ENCODE measurements at regions not wholly inside any gene's neighbourhood (a gene's known extent, or its start where the extent isn't known, plus 50 kb on each side); places are given as distances from the start of the nearest gene placed in this dataset.

DNA sequence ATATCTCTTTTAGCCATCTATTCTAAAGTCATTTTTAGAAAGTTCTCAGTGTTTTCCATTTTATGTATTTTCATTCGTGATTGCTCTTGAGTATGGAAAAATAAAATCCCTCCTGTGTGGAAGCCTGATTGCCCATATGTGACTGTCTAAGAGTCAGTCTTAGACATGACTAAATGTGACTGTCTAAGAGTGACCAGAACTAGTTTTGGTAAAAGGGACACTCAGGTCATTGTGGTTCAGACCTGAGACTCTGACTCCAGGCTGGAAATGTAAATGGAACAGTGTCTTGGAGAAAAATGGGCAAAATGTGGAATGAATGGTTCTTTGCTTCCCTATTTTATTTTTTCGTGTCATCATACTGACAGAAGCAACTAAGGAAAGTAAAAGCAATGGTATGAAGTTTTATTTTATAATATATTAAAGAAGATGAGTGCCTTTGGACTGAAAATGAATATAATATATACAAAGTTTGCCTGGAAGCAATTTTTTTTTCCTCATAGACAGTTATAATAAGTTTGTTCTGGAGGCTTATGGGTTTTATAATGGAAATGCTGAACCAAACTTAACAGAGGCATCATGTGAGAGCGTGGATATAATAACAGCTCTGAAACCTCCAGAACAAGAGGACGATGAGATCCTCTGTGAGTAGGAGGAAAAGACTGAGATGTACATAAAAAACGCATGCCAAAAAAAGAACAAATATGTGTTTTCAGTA lies 264.4 kb downstream of the ZPLD1 start:
- Histone ChIP-seq H3K4me1 (ENCODE audit: insufficient read depth) (no peaks in the 10 kb centered on the region), H3K9me3 (ENCODE audit: low read depth) (no peaks in the 10 kb centered on the region), H2AFZ (no peak overlapping the region), H3K9me2 (replicated peaks; ENCODE audit: insufficient read depth) (no peaks in the 10 kb centered on the region), H4K20me1 (ENCODE audit: insufficient read depth, poor library complexity, severe bottlenecking) (no peaks in the 10 kb centered on the region), H3K27ac (no peak overlapping the region), H3K36me3 (replicated peaks; ENCODE audit: insufficient read depth, low read depth) (no peaks in the 10 kb centered on the region), H3K27me3 (no peaks in the 10 kb centered on the region), H3K4me2 (no peak overlapping the region), H3K4me3 (no peak overlapping the region), H3K79me2 (no peaks in the 10 kb centered on the region)
- no peak for TF ChIP-seq EZH2phosphoT487 (IDR thresholded peaks at IDR 0.05; ENCODE audit: low read depth, severe bottlenecking, unreplicated experiment)
- TF ChIP-seq EZH2 (IDR thresholded peaks at IDR 0.05; ENCODE audit: borderline replicate concordance): no peak
- TF ChIP-seq, protein P1, sequence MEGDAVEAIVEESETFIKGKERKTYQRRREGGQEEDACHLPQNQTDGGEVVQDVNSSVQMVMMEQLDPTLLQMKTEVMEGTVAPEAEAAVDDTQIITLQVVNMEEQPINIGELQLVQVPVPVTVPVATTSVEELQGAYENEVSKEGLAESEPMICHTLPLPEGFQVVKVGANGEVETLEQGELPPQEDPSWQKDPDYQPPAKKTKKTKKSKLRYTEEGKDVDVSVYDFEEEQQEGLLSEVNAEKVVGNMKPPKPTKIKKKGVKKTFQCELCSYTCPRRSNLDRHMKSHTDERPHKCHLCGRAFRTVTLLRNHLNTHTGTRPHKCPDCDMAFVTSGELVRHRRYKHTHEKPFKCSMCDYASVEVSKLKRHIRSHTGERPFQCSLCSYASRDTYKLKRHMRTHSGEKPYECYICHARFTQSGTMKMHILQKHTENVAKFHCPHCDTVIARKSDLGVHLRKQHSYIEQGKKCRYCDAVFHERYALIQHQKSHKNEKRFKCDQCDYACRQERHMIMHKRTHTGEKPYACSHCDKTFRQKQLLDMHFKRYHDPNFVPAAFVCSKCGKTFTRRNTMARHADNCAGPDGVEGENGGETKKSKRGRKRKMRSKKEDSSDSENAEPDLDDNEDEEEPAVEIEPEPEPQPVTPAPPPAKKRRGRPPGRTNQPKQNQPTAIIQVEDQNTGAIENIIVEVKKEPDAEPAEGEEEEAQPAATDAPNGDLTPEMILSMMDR (IDR thresholded peaks at IDR 0.05; ENCODE audit: poor library complexity): no peak
- WGBS (ENCODE audit: low lambda C conversion rate, missing lambda C conversion rate): 93% methylated on average over 5 of the region's 5 CpGs
- no peak for DNase-seq (ENCODE audit: low spot score)

- Histone ChIP-seq H2AFZ (no peak overlapping the region), H3K9me2 (replicated peaks; ENCODE audit: insufficient read depth) (no peaks in the 10 kb centered on the region), H3K9me3 (ENCODE audit: low read depth) (no peaks in the 10 kb centered on the region), H3K4me1 (ENCODE audit: insufficient read depth) (no peaks in the 10 kb centered on the region), H3K4me3 (no peak overlapping the region), H3K36me3 (replicated peaks; ENCODE audit: insufficient read depth, low read depth) (no peaks in the 10 kb centered on the region), H3K27ac (no peak overlapping the region), H3K4me2 (no peak overlapping the region), H3K79me2 (no peaks in the 10 kb centered on the region), H4K20me1 (ENCODE audit: insufficient read depth, poor library complexity, severe bottlenecking) (no peaks in the 10 kb centered on the region), H3K27me3 (no peaks in the 10 kb centered on the region)
- WGBS (ENCODE audit: low lambda C conversion rate, missing lambda C conversion rate): 87% methylated on average over 1 of the region's 1 CpG
- no peak for DNase-seq (ENCODE audit: low spot score)
- TF ChIP-seq EZH2 (IDR thresholded peaks at IDR 0.05; ENCODE audit: borderline replicate concordance): no peak
- TF ChIP-seq EZH2phosphoT487 (IDR thresholded peaks at IDR 0.05; ENCODE audit: low read depth, severe bottlenecking, unreplicated experiment): no peak
- TF ChIP-seq, protein P1 (IDR thresholded peaks at IDR 0.05; ENCODE audit: poor library complexity): no peak
Measured at GRCh38 chr3:102699819-102700140, 265.0 kb downstream of the ZPLD1 start.

- Histone ChIP-seq H3K27me3 (no peaks in the 10 kb centered on the region), H3K4me3 (no peak overlapping the region), H3K4me2 (no peak overlapping the region), H3K9me3 (ENCODE audit: low read depth) (no peaks in the 10 kb centered on the region), H3K36me3 (replicated peaks; ENCODE audit: insufficient read depth, low read depth) (no peaks in the 10 kb centered on the region), H4K20me1 (ENCODE audit: insufficient read depth, poor library complexity, severe bottlenecking) (no peaks in the 10 kb centered on the region), H2AFZ (no peak overlapping the region), H3K4me1 (ENCODE audit: insufficient read depth) (no peaks in the 10 kb centered on the region), H3K27ac (no peak overlapping the region), H3K9me2 (replicated peaks; ENCODE audit: insufficient read depth) (no peaks in the 10 kb centered on the region), H3K79me2 (no peaks in the 10 kb centered on the region)
- TF ChIP-seq EZH2 (IDR thresholded peaks at IDR 0.05; ENCODE audit: borderline replicate concordance) (no peak), EZH2phosphoT487 (IDR thresholded peaks at IDR 0.05; ENCODE audit: low read depth, severe bottlenecking, unreplicated experiment) (no peak)
- TF ChIP-seq, protein P1 (IDR thresholded peaks at IDR 0.05; ENCODE audit: poor library complexity): no peak
- no peak for DNase-seq (ENCODE audit: low spot score)
- WGBS (ENCODE audit: low lambda C conversion rate, missing lambda C conversion rate): 91% methylated on average over 5 of the region's 5 CpGs
Measured at GRCh38 chr3:102712896-102713295, 278.1 kb downstream of the ZPLD1 start.
